ENCODE measurements at regions not wholly inside any gene's neighbourhood (a gene's known extent, or its start where the extent isn't known, plus 50 kb on each side); places are given as distances from the start of the nearest gene placed in this dataset.
"Not testable (repeated sequence)": the region's sequence is repeated elsewhere in the genome, so short reads cannot be mapped to it uniquely, and the experiment has no call there.

GRCh38 chr14:87815121-87815520, 177.9 kb downstream of the GALC start:
- no peak for DNase-seq (ENCODE audit: low read depth, low spot score)

GRCh38 chr14:87813686-87814085, 179.3 kb downstream of the GALC start:
- DNase-seq (ENCODE audit: low read depth, low spot score) = no peak

- no peak for DNase-seq (ENCODE audit: low read depth, low spot score)
These were observed 179.8 kb downstream of the GALC start for GRCh38 chr14:87813211-87813610.

GRCh38 chr14:87811246-87811645, 181.7 kb downstream of the GALC start:
- no peak for DNase-seq (ENCODE audit: low read depth, low spot score)

- DNase-seq (ENCODE audit: low read depth, low spot score) = no peak
These were observed 182.3 kb downstream of the GALC start for GRCh38 chr14:87810711-87811110.

GRCh38 chr14:87809261-87809660, 183.7 kb downstream of the GALC start:
- DNase-seq (ENCODE audit: low read depth, low spot score) = no peak

- DNase-seq (ENCODE audit: low read depth, low spot score) = peak; percentile 34
These were observed 187.7 kb downstream of the GALC start for GRCh38 chr14:87805315-87805723.

- DNase-seq (ENCODE audit: low read depth, low spot score) = no peak
These were observed 192.8 kb downstream of the GALC start for GRCh38 chr14:87800216-87800615.

- no peak for DNase-seq (ENCODE audit: low read depth, low spot score)
These were observed 193.6 kb downstream of the GALC start for GRCh38 chr14:87799400-87799799.

- no peak for DNase-seq (ENCODE audit: low read depth, low spot score)
These were observed 196.0 kb downstream of the GALC start for GRCh38 chr14:87797001-87797400.

GRCh38 chr14:87794561-87794960, 198.4 kb downstream of the GALC start:
- DNase-seq (ENCODE audit: low read depth, low spot score) = no peak

GRCh38 chr14:87785897-87786296, 207.1 kb downstream of the GALC start:
- no peak for DNase-seq (ENCODE audit: low read depth, low spot score)

- DNase-seq (ENCODE audit: low read depth, low spot score) = no peak
These were observed 208.6 kb downstream of the GALC start for GRCh38 chr14:87784386-87784785.

GRCh38 chr14:87783071-87783470, 209.9 kb downstream of the GALC start:
- DNase-seq (ENCODE audit: low read depth, low spot score) = no peak

- no peak for DNase-seq (ENCODE audit: low read depth, low spot score)
These were observed 220.1 kb downstream of the GALC start for GRCh38 chr14:87772854-87773253.

GRCh38 chr14:87767567-87767901, 225.4 kb downstream of the GALC start:
- no peak for DNase-seq (ENCODE audit: low read depth, low spot score)

- DNase-seq (ENCODE audit: low read depth, low spot score) = no peak
These were observed 234.1 kb downstream of the GALC start for GRCh38 chr14:87758876-87759275.

- no peak for DNase-seq (ENCODE audit: low read depth, low spot score)
These were observed 236.3 kb downstream of the GALC start for GRCh38 chr14:87756661-87757060.

- no peak for DNase-seq (ENCODE audit: low read depth, low spot score)
These were observed 238.3 kb downstream of the GALC start for GRCh38 chr14:87754520-87755223.

- no peak for DNase-seq (ENCODE audit: low read depth, low spot score)
These were observed 244.4 kb downstream of the GALC start for GRCh38 chr14:87748558-87748957.

GRCh38 chr14:87745507-87746118, 247.4 kb downstream of the GALC start:
- DNase-seq (ENCODE audit: low read depth, low spot score) = peak; percentile 36

- not testable (repeated sequence) for DNase-seq (ENCODE audit: low read depth, low spot score)
These were observed 258.2 kb downstream of the GALC start for GRCh38 chr14:87734577-87735360.

GRCh38 chr14:87733115-87733514, 259.9 kb downstream of the GALC start:
- not testable (repeated sequence) for DNase-seq (ENCODE audit: low read depth, low spot score)

Measured in astrocyte of the hippocampus (primary cell).